IPS-18a (cell line): ENCODE measurements at regions not wholly inside any gene's neighbourhood (a gene's known extent, or its start where the extent isn't known, plus 50 kb on each side); places are given as distances from the start of the nearest gene placed in this dataset.

ENCODE experiments used
- H3K27ac ChIP-seq: one replicate; pipeline ENCODE4 v1.5.1; 2013; ENCODE audit warnings: low read length
- H3K27me3 ChIP-seq: one replicate; pipeline ENCODE4 v1.6.1; 2013; ENCODE audit warnings: mild to moderate bottlenecking, low read length; ENCODE audit not compliant: control insufficient read depth, insufficient read depth
- H3K36me3 ChIP-seq: one replicate; pipeline ENCODE4 v1.6.1; 2013; ENCODE audit warnings: low read depth, low read length; ENCODE audit not compliant: control insufficient read depth
- H3K4me1 ChIP-seq: one replicate; pipeline ENCODE4 v1.6.1; 2013; ENCODE audit warnings: low read depth, low read length; ENCODE audit not compliant: control insufficient read depth
- H3K4me3 ChIP-seq: one replicate; pipeline ENCODE4 v1.5.1; 2013; ENCODE audit warnings: low read length
- H3K9ac ChIP-seq: one replicate; pipeline ENCODE4 v1.6.1; 2013; ENCODE audit warnings: mild to moderate bottlenecking, low read length, moderate library complexity
- H3K9me3 ChIP-seq: one replicate; pipeline ENCODE4 v1.6.1; 2013; ENCODE audit warnings: low read depth, low read length; ENCODE audit not compliant: control insufficient read depth

DNA sequence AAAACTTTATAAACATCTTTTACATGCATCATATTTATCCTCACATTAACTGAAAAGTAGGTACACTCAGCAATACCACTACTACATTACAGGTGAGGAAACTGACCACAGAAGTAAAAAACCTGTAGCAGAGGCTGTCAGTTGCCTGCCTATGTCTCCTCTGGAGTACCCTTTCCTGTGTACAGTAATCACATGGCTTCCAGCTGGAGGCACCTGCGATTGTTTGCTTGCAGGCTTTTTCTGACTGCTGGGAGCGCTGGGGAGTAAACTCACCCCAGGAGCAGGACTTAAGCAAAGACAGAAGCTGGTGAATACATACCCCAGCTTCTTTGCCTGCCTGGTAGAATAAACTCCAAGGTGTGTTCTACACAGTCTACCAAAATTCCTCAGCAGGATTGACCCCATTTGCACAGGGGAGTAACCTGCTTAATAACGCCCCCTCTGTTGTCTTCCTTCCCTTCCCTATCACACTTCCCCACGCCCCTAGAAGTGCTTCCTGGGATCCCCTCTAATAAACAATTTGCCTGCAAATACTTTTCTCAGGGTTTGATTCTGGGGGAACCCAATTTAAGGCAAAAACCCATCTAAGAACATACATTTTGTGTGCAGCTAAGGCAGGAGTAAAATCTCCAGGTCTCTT lies 138.9 kb downstream of the PTH2R start:
- no peaks in the 10 kb centered on the region for H3K36me3 ChIP-seq
- no peak overlapping the region for H3K4me3 ChIP-seq
- H3K27ac ChIP-seq = no peak overlapping the region
- H3K9ac ChIP-seq = no peak overlapping the region
- no peaks in the 10 kb centered on the region for H3K27me3 ChIP-seq
- H3K9me3 ChIP-seq = no peaks in the 10 kb centered on the region
- H3K4me1 ChIP-seq = peaks cover 8% of the 10 kb centered on the region

- Histone ChIP-seq H3K9me3 (no peaks in the 10 kb centered on the region), H3K27me3 (no peaks in the 10 kb centered on the region), H3K27ac (no peak overlapping the region), H3K36me3 (no peaks in the 10 kb centered on the region), H3K4me3 (no peak overlapping the region), H3K9ac (no peak overlapping the region), H3K4me1 (peaks cover 8% of the 10 kb centered on the region)
These were observed 139.5 kb downstream of the PTH2R start for GRCh38 chr2:208546107-208546506.

DNA sequence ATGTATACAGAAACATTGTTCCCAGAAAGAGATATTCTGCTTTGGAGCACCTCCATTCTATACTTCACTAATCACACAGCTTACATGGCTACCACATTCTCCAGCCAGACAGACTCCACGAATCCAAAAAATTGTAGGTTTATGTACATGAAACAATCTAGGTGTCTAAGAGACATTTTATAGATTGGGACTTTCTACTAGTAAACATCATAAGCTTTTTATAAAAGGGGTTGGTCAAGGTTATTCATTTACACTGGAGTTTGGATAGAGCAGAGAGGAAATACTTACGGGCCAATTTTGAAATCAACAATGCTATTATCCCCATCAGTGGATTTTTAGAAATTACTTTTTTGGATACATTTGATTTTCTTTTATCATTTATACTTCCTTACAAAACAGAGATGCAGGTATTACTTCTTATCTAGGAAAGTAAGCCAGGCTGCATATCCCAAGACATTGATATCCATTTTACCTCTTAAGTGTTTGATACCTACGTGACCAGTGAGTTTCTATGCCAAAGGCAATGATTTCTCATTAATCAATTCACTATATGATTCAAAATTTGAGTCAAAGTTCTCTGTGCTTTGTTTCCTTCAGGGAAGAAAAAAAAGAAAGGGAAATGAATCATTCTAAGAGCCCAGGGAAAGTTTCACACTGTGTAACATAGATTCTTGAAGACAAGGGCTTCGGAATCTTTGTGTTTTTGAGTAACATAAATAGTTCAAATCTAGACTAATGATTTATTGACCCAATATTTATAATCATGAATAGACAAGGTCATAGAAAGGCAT lies 140.5 kb downstream of the PTH2R start:
- no peaks in the 10 kb centered on the region for H3K36me3 ChIP-seq
- no peak overlapping the region for H3K4me3 ChIP-seq
- peaks cover 8% of the 10 kb centered on the region for H3K4me1 ChIP-seq
- no peak overlapping the region for H3K27ac ChIP-seq
- no peaks in the 10 kb centered on the region for H3K27me3 ChIP-seq
- no peak overlapping the region for H3K9ac ChIP-seq
- no peaks in the 10 kb centered on the region for H3K9me3 ChIP-seq

DNA sequence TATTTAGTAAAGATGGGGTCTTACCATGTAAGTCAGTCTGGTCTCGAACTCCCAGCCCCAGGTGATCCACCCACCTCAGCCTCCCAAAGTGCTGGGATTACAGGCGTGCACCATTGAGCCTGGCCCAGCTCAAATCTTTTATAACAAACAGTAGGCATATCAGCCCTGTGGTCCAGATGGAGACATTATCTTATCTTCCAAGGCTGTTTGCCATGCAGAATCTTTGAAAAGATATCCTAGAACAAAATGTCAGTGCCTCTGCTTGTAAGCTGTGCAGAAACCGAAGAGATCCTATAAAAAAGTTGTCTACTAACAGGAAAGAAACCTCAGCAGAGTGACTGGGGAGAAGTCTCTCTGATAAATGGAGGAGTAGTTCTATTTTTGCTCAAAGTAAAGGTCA lies 142.1 kb downstream of the PTH2R start:
- Histone ChIP-seq H3K27me3 (no peaks in the 10 kb centered on the region), H3K27ac (no peak overlapping the region), H3K36me3 (no peaks in the 10 kb centered on the region), H3K4me1 (peaks cover 8% of the 10 kb centered on the region), H3K9ac (no peak overlapping the region), H3K4me3 (no peak overlapping the region), H3K9me3 (no peaks in the 10 kb centered on the region)

- no peak overlapping the region for H3K27ac ChIP-seq
- H3K36me3 ChIP-seq = no peaks in the 10 kb centered on the region
- H3K9ac ChIP-seq = no peak overlapping the region
- H3K9me3 ChIP-seq = no peaks in the 10 kb centered on the region
- no peaks in the 10 kb centered on the region for H3K27me3 ChIP-seq
- no peak overlapping the region for H3K4me3 ChIP-seq
- peaks cover 8% of the 10 kb centered on the region for H3K4me1 ChIP-seq
These were observed 143.1 kb downstream of the PTH2R start for GRCh38 chr2:208549546-208550158.

DNA sequence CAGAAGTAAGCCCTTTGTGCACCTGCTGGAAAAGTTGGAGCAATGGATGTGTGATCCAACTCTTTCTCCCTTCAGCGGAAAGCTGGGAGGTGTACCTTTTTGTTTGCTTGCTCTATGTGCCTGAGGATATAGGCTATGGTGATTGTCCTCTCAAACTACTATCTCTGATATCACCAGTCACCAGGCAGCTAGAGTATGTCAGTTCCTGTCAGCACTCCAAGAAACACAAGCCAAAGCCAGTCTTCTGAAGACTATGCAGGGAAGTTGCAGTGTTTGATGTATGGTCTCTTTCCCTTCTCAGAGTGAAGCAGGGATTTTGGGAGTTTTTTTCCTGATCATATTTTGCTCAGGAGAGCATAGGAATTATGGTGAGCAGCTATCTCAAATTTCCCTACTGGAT lies 146.4 kb downstream of the PTH2R start:
- Histone ChIP-seq H3K36me3 (no peaks in the 10 kb centered on the region), H3K4me1 (no peaks in the 10 kb centered on the region), H3K27me3 (no peaks in the 10 kb centered on the region), H3K9me3 (no peaks in the 10 kb centered on the region), H3K9ac (no peak overlapping the region), H3K27ac (no peak overlapping the region), H3K4me3 (no peak overlapping the region)

- Histone ChIP-seq H3K4me1 (no peaks in the 10 kb centered on the region), H3K9ac (no peak overlapping the region), H3K4me3 (no peak overlapping the region), H3K9me3 (no peaks in the 10 kb centered on the region), H3K36me3 (no peaks in the 10 kb centered on the region), H3K27me3 (no peaks in the 10 kb centered on the region), H3K27ac (no peak overlapping the region)
These were observed 150.4 kb downstream of the PTH2R start for GRCh38 chr2:208556983-208557484.

DNA sequence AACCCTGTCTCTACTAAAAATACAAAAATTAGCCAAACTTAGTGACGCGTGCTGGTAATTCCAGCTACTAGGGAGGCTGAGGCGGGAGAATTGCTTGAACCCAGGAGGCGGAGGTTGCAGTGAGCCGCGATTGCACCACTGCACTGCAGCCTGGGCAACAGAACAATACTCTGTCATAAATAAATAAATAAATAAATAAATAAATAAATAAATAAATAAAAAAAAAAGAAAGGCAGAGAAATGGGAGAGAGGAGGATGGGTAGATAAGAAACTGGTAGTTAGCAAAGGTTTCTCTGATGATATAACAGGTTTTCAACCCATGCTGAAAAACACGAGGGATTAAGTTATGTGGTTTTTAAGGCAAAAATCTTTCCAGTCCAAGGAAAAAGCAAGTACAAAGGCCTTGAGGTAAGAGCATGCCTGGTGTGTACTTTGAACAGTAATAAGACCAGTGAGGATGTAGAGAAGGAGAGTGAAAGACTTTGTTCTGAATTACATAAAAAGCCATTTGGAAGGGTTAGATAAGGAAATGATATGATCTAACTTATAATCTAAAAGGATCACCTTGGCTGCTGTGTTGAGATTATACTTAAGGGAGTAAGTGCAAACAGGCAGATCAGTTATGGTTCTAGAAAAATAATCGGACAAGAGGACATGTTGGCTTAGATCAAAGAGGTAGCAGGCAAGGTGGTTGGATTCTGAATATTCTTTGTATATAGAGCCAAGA lies 159.3 kb downstream of the PTH2R start:
- Histone ChIP-seq H3K4me3 (no peak overlapping the region), H3K27me3 (no peaks in the 10 kb centered on the region), H3K9ac (no peak overlapping the region), H3K4me1 (no peaks in the 10 kb centered on the region), H3K27ac (no peak overlapping the region), H3K9me3 (no peaks in the 10 kb centered on the region), H3K36me3 (no peaks in the 10 kb centered on the region)

DNA sequence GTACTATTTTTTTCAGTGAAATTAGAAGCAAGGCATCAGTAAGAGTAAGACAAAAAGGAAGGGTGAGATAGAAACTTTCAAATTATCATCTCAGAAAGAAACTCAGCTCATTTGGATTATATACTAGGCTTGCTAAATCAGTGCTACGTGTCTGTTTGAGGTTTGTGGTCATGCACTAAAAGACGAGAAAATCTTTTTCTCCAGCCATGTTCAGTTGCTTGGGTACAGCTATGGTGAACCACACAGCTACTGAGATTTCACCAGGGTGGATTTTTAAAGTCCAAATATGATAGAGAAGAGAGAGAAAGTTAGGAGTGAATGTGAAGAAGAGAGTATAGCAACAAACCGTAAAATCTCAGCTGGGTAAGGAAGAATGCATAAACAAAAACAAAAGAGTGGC lies 161.6 kb downstream of the PTH2R start:
- H3K4me3 ChIP-seq = no peak overlapping the region
- no peak overlapping the region for H3K27ac ChIP-seq
- no peaks in the 10 kb centered on the region for H3K9me3 ChIP-seq
- H3K4me1 ChIP-seq = no peaks in the 10 kb centered on the region
- H3K36me3 ChIP-seq = no peaks in the 10 kb centered on the region
- H3K27me3 ChIP-seq = no peaks in the 10 kb centered on the region
- H3K9ac ChIP-seq = no peak overlapping the region

GRCh38 chr2:208570066-208570465 lies 163.5 kb downstream of the PTH2R start:
- Histone ChIP-seq H3K4me3 (no peak overlapping the region), H3K36me3 (no peaks in the 10 kb centered on the region), H3K4me1 (no peaks in the 10 kb centered on the region), H3K27me3 (no peaks in the 10 kb centered on the region), H3K9ac (no peak overlapping the region), H3K9me3 (no peaks in the 10 kb centered on the region), H3K27ac (no peak overlapping the region)
